H1 (cell line): ENCODE measurements at regions not wholly inside any gene's neighbourhood (a gene's known extent, or its start where the extent isn't known, plus 50 kb on each side); places are given as distances from the start of the nearest gene placed in this dataset.

Source experiments
- CEBPB ChIP-seq: IDR thresholded peaks from 2 replicates; pipeline ENCODE4 v1.6.1; 2012; ENCODE audit warnings: low read depth, low read length
- CHD2 ChIP-seq: IDR thresholded peaks from 2 replicates; pipeline ENCODE4 v1.6.1; 2012; ENCODE audit warnings: low read length, improper control_type of control experiment
- CHD7 ChIP-seq: fragments of 300-600 bp; sonication (generic); IDR thresholded peaks from 2 replicates; pipeline ENCODE4 v1.7.1; 2012; ENCODE audit warnings: low read length, moderate library complexity, mild to moderate bottlenecking, inconsistent platforms; ENCODE audit not compliant: insufficient replicate concordance
- HDAC2 ChIP-seq, 2 experiments: fragments of 300-600 bp in 1 of 2; sonication (generic) in 1 of 2; IDR thresholded peaks; 2 replicates each; pipeline ENCODE4 v1.6.1; 2011 to 2012; ENCODE audit warnings: low read depth in 2 of 2, low read length in 2 of 2, mild to moderate bottlenecking in 2 of 2, moderate library complexity in 2 of 2, borderline replicate concordance in 1 of 2, inconsistent platforms in 1 of 2
- JUND ChIP-seq: IDR thresholded peaks from 2 replicates; pipeline ENCODE4 v1.6.1; 2011; ENCODE audit warnings: mild to moderate bottlenecking, improper control_type of control experiment, low read length
- RNF2 ChIP-seq: fragments of 200-900, 300-1000 bp; sonication (generic); IDR thresholded peaks from 2 replicates; pipeline ENCODE4 v1.7.1; 2016; ENCODE audit warnings: borderline replicate concordance, low read depth, mild to moderate bottlenecking, antibody characterized with exemption, low read length; ENCODE audit not compliant: poor library complexity, severe bottlenecking; ENCODE audit errors: missing control alignments
- SP1 ChIP-seq: IDR thresholded peaks from 2 replicates; pipeline ENCODE4 v1.6.1; 2011; ENCODE audit warnings: low read depth, low read length
- TF ChIP-seq, protein P1 (sequence below), 3 experiments: IDR thresholded peaks; 1 replicate in 2 of 3; 2 replicates in 1 of 3; pipeline versions ENCODE4 v1.5.1 to v1.6.1; 2011; ENCODE audit warnings: low read length in 3 of 3, mild to moderate bottlenecking in 3 of 3, inconsistent platforms in 2 of 3, low read depth in 1 of 3, moderate library complexity in 1 of 3; ENCODE audit not compliant: insufficient read depth in 1 of 3; ENCODE audit errors: control extremely low read depth in 1 of 3

DNA sequence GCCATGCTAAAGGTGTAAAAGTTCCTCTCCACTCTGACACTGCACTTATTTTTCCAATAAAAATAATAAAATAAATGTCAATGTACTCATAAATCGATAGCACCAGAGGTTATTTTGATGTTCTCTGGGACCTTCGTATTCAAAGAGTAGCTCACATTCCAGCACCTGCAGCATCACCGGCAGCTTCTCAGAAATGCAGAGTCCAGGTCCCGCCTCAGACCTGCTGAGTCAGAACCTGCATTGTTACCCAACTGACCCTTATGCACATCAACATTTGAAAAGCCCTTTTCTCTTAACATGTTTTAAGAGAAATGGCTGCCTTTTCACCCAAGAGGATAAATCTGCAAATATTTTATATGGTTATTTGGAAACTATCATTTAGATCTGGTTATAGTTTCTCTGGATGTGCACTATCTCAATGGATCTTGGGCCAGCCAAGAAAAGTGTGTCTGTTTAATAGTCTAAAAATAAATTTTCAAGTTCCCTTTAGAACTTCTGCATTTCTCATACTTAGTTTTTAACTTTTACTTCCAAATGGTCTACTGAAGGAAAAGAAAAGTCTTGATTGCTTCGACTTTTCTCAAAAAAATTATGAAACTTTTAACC is 216.2 kb upstream of the PRDM1 start (continued):
- TF ChIP-seq CHD7 (no peak), CHD2 (no peak), RNF2 (no peak), JUND (peak; percentile 55), HDAC2 (IDR thresholded peaks at IDR 0.05; ENCODE audit: borderline replicate concordance in 1 of 2, low read depth in 2 of 2, low read length in 2 of 2) (peak in 1 of 2 experiments; percentile 64; a peak in 1 of 4 replicates), SP1 (no peak), CEBPB (peak; percentile 53; the same call in 1 of the 2 replicates)
- TF ChIP-seq, protein P1, sequence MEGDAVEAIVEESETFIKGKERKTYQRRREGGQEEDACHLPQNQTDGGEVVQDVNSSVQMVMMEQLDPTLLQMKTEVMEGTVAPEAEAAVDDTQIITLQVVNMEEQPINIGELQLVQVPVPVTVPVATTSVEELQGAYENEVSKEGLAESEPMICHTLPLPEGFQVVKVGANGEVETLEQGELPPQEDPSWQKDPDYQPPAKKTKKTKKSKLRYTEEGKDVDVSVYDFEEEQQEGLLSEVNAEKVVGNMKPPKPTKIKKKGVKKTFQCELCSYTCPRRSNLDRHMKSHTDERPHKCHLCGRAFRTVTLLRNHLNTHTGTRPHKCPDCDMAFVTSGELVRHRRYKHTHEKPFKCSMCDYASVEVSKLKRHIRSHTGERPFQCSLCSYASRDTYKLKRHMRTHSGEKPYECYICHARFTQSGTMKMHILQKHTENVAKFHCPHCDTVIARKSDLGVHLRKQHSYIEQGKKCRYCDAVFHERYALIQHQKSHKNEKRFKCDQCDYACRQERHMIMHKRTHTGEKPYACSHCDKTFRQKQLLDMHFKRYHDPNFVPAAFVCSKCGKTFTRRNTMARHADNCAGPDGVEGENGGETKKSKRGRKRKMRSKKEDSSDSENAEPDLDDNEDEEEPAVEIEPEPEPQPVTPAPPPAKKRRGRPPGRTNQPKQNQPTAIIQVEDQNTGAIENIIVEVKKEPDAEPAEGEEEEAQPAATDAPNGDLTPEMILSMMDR (IDR thresholded peaks at IDR 0.05; ENCODE audit: control extremely low read depth in 1 of 3, insufficient read depth in 1 of 3, low read depth in 1 of 3, low read length in 3 of 3): no peak
